Stimulated activated memory B cell treated with anti-CD40 and anti-IgM and Interleukin-4, amounts not matched to agents 10 μg/mL and 1 μg/mL and 100 μg/mL, for 72 hours (primary cell): ENCODE measurements at regions not wholly inside any gene's neighbourhood (a gene's known extent, or its start where the extent isn't known, plus 50 kb on each side); places are given as distances from the start of the nearest gene placed in this dataset.
A peak's percentile ranks its signal among the peaks of the same experiment; 100 is the strongest.

Source experiments
- ATAC-seq: fragments of 150-1000 bp; cut with Tn5 transposase; 2 replicates; pipeline ENCODE4 v1.10.0; 2021
- H3K27ac Mint-ChIP-seq: one replicate; pipeline ENCODE4 v1.8.0; 2022; ENCODE audit warnings: mild to moderate bottlenecking, mixed read lengths
- H3K27me3 Mint-ChIP-seq: one replicate; pipeline ENCODE4 v1.8.0; 2022; ENCODE audit warnings: mixed read lengths
- H3K36me3 Mint-ChIP-seq: one replicate; pipeline ENCODE4 v1.8.0; 2022; ENCODE audit warnings: mixed read lengths
- H3K4me1 Mint-ChIP-seq: one replicate; pipeline ENCODE4 v1.8.0; 2022; ENCODE audit warnings: mixed read lengths
- H3K4me3 Mint-ChIP-seq: one replicate; pipeline ENCODE4 v1.8.0; 2022; ENCODE audit warnings: mild to moderate bottlenecking, moderate library complexity, mixed read lengths
- H3K9me3 Mint-ChIP-seq: one replicate; pipeline ENCODE4 v1.8.0; 2022; ENCODE audit warnings: mixed read lengths

DNA sequence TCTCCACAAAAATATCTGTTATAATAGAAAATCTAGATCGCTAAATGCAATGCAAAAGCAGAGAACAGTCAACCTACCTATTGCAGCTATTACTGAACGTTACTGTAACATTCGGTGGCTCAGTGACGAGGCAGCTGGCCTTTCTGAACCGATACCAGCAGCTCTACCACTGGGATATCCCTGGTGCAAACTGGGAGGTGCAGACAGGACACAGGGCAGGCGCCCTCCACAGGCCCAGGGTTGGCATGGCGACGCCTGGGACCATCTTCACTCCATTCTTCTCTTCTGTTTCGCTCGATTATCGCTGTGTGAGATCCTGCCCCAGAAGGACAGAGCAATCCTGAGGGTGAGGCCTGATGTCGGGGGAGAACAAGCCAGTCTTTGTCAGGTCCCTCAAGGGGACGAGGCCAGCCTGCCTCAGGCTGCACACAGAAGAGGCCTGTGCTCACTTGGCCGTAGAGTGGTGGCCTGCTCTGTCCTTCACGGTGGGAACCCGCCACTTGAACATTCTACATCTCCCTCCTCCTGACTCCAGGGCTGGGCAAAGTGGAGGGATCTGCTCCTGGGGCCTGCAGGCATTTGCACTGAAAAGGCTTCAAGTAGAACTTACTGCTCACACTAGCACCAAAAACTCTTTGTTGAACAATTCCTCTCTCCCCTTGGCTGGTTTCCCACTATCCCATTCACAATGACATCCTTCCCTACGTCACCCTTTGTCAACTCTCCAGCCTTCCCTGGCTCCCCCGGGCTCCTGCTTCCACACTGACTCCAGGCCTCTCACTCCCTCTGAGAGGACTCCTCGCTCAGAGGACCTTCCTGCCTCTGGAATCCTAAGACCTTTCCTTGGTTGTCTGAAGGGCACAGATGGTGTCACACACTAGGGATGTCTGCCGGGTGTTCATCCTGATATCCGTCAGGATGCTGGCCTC, 49.7 kb downstream of the CYRIA start:
- Mint-ChIP-seq H3K9me3 (no peaks in the 10 kb centered on the region), H3K4me3 (no peak overlapping the region), H3K4me1 (peaks cover 60% of the 10 kb centered on the region), H3K27ac (peak overlapping the region; percentile 26), H3K36me3 (peaks cover 63% of the 10 kb centered on the region), H3K27me3 (no peaks in the 10 kb centered on the region)
- no peak for ATAC-seq

DNA sequence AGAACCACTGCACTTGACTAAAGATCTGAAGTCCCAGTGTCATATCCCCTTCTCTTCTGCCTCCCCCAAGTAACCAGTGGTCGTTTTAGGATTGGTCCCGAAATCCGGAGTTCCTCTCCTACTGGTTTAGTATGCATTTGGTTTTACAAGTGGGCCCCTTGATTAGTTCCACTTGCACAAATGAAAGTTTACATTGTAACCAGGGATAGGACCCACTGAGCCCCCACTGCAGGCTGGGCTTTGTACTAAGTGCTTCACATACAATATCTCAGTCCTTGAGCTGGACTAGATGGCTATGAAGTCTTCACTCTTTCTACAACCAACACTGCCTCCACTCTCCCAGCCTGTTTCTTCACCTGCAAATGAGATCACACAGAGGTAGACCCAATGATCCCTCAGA, 50.4 kb downstream of the CYRIA start:
- Mint-ChIP-seq H3K36me3 (peaks cover 57% of the 10 kb centered on the region), H3K4me1 (peaks cover 54% of the 10 kb centered on the region), H3K4me3 (no peak overlapping the region), H3K27me3 (no peaks in the 10 kb centered on the region), H3K27ac (peak overlapping the region; percentile 48), H3K9me3 (no peaks in the 10 kb centered on the region)
- no peak for ATAC-seq

DNA sequence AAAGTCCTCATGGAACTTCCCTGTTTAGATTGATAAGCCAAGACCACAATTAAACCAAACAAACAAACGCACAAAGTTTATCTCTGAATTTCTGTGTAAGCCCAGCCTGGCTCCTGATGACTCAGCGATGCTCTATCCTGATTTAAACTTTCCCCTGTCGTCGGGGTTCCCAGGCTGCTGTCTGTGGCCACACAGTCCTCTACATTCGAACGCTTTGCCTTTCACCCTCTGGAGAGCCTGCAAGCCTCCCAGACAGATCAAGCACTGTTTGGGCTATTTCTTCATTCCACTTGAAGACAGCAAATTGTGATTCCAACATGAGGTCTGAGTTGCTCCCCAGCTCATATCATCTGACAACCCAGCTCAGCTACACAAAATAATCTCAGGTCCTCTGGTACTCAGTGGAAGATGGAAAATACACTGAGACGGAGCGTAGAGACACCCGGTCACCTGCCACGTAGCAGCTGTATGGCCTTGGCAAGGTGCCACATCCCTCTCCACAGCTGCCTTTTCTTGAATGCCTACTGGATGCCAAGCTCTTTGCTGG, 51.2 kb downstream of the CYRIA start:
- H3K36me3 Mint-ChIP-seq, result peaks cover 49% of the 10 kb centered on the region
- no peak for ATAC-seq
- no peak overlapping the region for H3K4me3 Mint-ChIP-seq
- H3K4me1 Mint-ChIP-seq, result peaks cover 55% of the 10 kb centered on the region
- no peaks in the 10 kb centered on the region for H3K9me3 Mint-ChIP-seq
- H3K27ac Mint-ChIP-seq, result peak overlapping the region; percentile 48
- H3K27me3 Mint-ChIP-seq, result no peaks in the 10 kb centered on the region

DNA sequence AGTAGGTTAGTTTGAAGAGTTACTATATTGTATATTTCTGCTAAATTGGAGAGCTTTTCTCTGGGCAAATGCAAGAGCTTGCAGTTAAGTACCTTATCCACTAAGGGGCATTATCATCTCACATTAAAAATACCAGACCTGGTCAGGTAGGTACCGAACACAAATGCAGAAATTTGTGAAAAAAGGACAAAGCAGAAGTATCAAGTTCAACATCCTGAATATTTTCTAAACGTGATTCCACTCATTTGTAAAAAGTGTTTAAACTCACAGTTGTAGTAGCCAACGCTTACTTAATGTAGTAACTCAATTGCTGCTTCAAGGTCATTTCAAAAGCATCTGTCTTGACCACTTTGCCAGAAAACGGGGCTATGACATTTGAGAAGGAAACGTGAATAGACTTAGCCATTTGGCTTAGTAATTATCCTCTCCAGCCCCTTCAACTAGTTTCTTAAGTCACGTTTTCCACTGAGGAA, 52.1 kb downstream of the CYRIA start:
- Mint-ChIP-seq H3K4me3 (no peak overlapping the region), H3K36me3 (peaks cover 49% of the 10 kb centered on the region), H3K27me3 (no peaks in the 10 kb centered on the region), H3K9me3 (no peaks in the 10 kb centered on the region), H3K27ac (no peak overlapping the region), H3K4me1 (peaks cover 64% of the 10 kb centered on the region)
- ATAC-seq, result no peak

DNA sequence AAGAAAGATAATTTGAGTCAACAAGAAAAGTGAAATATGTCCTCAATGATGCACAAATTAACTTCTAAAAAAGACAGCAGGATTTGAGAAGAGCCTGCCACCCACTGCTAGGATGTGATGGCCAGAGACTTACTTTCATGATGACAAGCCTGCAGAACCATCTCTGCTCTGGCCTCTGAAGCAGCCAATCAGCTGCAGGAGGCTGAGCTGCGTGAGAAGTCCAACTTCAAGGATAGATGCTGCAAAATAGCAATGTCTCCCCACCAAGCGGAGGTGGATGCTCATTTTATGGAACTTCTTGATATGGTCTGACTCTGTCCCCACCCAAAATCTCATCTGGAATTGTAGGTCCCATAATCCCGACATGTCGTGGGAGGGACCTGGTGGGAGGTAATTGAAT, 53.1 kb downstream of the CYRIA start:
- Mint-ChIP-seq H3K4me3 (no peak overlapping the region), H3K9me3 (no peaks in the 10 kb centered on the region), H3K36me3 (peaks cover 47% of the 10 kb centered on the region), H3K27ac (peak overlapping the region; percentile 9), H3K4me1 (peaks cover 55% of the 10 kb centered on the region), H3K27me3 (no peaks in the 10 kb centered on the region)
- ATAC-seq, result no peak

DNA sequence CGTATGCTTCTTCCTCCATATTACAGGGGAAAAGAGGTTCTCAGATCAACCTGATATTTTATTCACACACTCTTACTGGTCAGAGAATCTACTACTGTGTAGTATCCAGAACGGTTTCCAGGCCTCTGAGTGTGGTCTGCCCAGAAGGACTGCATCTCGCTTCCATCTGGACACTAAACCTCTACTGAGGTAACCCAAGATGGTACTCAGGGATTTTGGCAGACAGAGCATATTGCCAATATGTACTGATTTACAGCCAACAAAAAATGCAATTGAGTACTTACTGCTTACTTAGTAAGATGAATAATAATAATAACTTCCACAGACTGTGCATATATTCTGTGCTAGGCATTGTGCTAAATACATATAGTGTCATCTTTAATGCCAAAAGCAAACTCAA, 55.8 kb downstream of the CYRIA start:
- peaks cover 31% of the 10 kb centered on the region for H3K36me3 Mint-ChIP-seq
- H3K27me3 Mint-ChIP-seq, result no peaks in the 10 kb centered on the region
- peaks cover 49% of the 10 kb centered on the region for H3K4me1 Mint-ChIP-seq
- no peak for ATAC-seq
- no peak overlapping the region for H3K27ac Mint-ChIP-seq
- no peak overlapping the region for H3K4me3 Mint-ChIP-seq
- H3K9me3 Mint-ChIP-seq, result no peaks in the 10 kb centered on the region

DNA sequence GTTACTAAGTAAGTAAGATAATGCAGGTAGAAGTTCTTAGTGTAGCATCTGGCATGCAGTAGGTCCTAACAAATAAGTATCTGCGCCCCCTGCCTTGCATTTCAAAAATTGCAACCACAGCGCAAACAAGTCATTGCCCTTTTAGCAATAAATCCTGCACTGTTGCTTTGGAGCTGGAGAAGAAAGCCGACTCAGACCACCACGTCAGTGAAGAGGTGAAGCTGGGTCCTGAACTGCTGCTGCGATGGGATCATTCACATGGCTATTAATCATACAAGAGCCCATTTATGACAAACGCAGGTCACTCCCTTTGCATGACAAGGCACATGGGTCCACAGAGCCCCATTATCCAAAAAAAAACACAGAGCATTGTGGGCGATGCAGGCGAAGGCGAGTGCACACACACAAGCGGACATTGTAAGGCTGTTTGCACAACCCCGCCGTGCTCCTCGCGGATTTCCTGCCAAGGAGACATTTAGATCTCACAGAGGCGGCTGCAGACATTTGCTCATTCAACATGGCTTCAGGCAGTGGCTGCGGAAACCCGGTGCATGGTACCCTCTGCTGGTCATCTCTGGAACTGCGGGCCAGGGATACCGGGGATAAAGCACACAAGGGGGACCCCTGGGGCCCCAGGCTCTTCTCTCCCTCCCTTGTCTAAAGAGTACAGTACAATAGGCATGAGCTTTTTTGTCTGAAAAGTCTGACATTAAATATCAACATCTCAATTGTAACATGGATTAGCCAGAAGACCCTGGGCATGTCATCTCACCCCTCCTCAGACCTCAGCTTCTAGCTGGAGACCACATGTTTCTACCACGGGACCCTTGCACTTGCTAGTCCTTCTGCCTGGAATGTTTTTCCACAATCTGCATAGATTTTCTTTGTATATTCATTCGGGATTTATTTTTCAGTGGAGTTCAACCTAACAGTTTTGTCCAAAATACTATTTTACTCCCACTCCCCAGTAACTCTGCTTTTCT, 56.7 kb downstream of the CYRIA start:
- Mint-ChIP-seq H3K9me3 (no peaks in the 10 kb centered on the region), H3K27ac (peak overlapping the region; percentile 46), H3K4me3 (peak overlapping the region; percentile 74), H3K4me1 (peaks cover 40% of the 10 kb centered on the region), H3K27me3 (no peaks in the 10 kb centered on the region), H3K36me3 (peaks cover 24% of the 10 kb centered on the region)
- ATAC-seq, result peak; percentile 90

DNA sequence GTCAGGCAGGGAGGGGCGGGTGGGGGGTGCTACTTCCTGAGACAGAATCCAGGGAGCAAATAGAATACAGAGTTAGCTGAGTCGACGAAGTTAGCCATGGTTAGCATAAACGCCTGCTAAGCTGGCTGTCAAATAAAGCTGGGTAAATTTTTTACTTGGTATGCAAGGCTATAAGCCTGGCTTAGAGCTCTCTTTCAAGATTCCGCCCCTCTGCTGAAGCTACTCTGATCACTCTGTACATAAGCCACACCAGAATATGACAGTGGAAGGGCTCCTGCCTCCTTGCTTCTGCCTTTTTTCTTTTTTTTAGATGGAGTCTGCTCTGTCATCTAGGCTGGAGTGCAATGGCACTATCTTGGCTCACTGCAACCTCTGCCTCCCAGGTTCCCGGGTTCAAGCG, 58.3 kb downstream of the CYRIA start:
- Mint-ChIP-seq H3K27ac (no peak overlapping the region), H3K9me3 (no peaks in the 10 kb centered on the region), H3K4me3 (no peak overlapping the region), H3K36me3 (peaks cover 27% of the 10 kb centered on the region), H3K27me3 (no peaks in the 10 kb centered on the region), H3K4me1 (peaks cover 37% of the 10 kb centered on the region)
- no peak for ATAC-seq

DNA sequence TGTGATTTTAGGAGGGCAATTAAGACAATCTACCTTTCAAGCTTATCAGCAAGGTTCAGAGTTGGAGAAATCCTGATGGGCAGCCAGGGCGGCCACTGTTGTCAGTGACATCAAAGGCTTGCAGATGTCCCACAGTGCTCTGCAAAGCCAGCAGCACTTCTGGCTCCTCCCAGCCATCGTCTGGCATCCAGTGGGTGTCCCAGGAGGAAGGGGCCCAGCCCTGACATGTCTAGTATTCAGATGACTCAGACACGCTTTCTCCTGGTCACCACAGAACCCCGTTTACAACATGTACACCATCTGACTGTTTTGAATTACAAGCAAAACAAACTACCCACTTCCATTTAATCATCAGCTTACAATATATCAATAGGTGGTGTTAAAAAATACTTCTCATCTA, 61.4 kb downstream of the CYRIA start:
- Mint-ChIP-seq H3K4me1 (peaks cover 24% of the 10 kb centered on the region), H3K4me3 (no peak overlapping the region), H3K9me3 (no peaks in the 10 kb centered on the region), H3K36me3 (peaks cover 35% of the 10 kb centered on the region), H3K27ac (no peak overlapping the region), H3K27me3 (no peaks in the 10 kb centered on the region)
- ATAC-seq, result no peak

DNA sequence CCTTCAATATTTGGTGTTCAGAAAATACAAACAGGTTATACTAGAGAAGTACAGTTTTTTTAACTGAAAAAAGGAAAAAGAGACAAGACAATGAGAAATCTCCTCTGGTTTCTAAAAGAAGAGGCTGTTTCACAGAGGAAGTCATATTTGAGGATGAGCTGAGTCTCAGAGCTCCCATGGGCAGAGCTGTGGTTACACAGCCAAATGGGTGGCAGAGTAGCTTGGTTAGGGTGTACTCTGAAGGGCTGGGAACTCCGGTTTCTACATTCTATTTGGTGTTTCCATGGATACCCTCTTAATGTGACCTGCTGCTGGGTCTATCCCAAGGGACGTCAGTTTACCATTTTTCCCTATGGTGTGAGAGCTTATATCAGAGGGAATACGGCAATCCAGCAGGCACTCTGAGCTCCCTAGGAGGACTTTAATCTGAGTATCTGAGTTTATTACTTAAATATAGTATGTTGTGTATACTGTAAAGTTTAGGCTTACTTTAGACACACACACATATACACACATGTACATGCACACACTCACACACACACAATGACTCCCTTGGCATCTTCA, 74.2 kb downstream of the CYRIA start:
- Mint-ChIP-seq H3K4me3 (no peak overlapping the region), H3K27me3 (no peaks in the 10 kb centered on the region), H3K4me1 (peaks cover 12% of the 10 kb centered on the region), H3K36me3 (peaks cover 31% of the 10 kb centered on the region), H3K27ac (peak overlapping the region; percentile 32), H3K9me3 (no peaks in the 10 kb centered on the region)
- ATAC-seq, result no peak

DNA sequence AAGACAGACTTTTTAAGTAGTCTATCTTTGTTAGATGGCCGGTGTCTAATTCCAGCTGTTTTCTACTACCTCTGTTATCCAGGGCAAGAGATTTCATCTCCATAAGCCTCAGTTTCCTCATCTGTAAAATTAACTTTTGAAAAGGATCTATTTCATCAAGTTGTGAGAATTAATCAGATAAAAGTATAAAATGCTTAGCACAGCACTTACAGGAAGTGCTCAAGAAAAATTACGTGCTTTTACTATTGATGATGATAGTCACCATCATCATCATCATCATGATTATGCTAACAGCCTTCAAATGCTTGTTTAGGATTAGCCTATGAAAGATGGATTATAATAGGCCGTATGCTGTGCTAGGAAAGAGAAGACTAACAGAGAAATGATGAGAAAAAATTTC, 76.2 kb downstream of the CYRIA start:
- H3K36me3 Mint-ChIP-seq, result peaks cover 42% of the 10 kb centered on the region
- no peak overlapping the region for H3K4me3 Mint-ChIP-seq
- H3K27me3 Mint-ChIP-seq, result no peaks in the 10 kb centered on the region
- no peaks in the 10 kb centered on the region for H3K9me3 Mint-ChIP-seq
- no peak overlapping the region for H3K27ac Mint-ChIP-seq
- H3K4me1 Mint-ChIP-seq, result peaks cover 32% of the 10 kb centered on the region
- ATAC-seq, result no peak

DNA sequence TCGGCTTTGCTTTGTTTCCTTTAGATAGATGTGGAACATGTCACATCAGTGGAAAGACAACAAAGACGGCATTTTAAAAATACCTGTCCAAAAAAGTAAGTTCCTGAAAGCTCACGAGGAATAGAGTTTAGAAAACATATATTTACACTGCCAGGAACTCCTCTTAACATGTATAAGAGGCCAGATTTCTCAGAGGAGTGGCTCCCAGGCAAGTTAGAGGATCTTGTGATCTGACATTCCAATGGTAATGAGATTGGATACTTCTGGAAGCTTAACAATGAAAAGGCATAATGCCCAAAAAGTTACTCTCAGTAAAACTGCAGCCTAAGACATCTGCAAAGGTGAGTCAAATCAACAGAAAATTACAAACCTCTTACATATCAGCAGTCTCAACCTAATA, 77.1 kb downstream of the CYRIA start:
- peaks cover 51% of the 10 kb centered on the region for H3K36me3 Mint-ChIP-seq

DNA sequence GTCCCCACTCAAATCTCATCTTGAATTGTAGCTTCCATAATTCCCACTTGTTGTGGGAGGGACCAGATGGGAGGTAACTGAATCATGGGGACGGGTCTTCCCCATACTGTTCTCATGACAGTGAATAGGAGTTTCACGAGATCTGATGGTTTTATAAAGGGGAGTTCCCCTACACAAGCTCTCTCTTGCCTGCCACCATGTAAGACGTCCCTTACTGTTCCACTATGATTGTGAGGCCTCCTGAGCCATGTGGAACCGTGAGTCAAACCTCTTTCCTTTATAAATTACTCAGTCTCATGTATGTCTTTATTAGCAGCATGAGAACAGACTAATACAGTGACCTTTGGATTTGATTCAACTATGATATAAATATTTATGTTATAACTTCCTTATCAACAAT, 78.0 kb downstream of the CYRIA start:
- H3K4me1 Mint-ChIP-seq, result peaks cover 40% of the 10 kb centered on the region

More for the DNA sequence above, 77.1 kb downstream of the CYRIA start:
- H3K4me1 Mint-ChIP-seq, result peaks cover 40% of the 10 kb centered on the region
- H3K27me3 Mint-ChIP-seq, result no peaks in the 10 kb centered on the region
- ATAC-seq, result no peak
- no peaks in the 10 kb centered on the region for H3K9me3 Mint-ChIP-seq
- H3K4me3 Mint-ChIP-seq, result no peak overlapping the region
- no peak overlapping the region for H3K27ac Mint-ChIP-seq

DNA sequence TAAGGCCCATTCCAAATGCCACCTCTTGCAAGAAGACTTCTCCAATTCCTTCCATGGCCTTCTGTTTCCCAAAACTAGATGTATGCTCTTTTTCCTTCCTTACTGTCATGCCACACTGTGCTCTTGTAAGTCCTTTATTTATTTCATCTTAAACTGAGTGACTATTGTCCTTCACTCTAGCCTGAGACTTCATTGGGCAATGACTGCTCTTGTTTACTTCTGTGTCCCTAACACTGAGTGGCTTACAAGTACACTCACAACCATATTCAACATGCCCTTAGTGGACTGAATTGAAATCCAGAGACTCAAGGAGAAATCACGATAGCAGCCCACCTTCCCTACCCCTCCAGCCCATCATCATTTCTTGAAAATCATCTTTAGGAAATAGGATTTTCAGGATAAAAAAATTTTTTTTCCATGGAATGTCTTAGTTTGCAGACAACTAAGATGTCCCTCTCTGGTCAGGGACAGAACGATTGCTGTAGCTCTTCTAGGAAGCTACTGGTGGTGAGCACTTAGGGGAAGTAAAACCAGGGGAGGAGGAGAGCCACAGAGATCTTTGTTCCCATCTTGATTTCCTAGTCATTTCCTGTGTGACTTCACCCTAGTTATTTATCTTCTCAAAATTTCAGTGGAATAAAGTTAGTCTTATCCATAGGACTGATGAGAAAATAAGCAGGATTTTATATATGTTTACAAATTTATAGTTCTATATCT, 80.7 kb downstream of the CYRIA start:
- no peaks in the 10 kb centered on the region for H3K27me3 Mint-ChIP-seq
- H3K4me3 Mint-ChIP-seq, result no peak overlapping the region
- H3K36me3 Mint-ChIP-seq, result peaks cover 82% of the 10 kb centered on the region
- peak overlapping the region; percentile 5 for H3K27ac Mint-ChIP-seq
- no peaks in the 10 kb centered on the region for H3K9me3 Mint-ChIP-seq
- peaks cover 34% of the 10 kb centered on the region for H3K4me1 Mint-ChIP-seq
- no peak for ATAC-seq

More for the DNA sequence above, 78.0 kb downstream of the CYRIA start:
- ATAC-seq, result no peak
- H3K27me3 Mint-ChIP-seq, result no peaks in the 10 kb centered on the region
- H3K36me3 Mint-ChIP-seq, result peaks cover 61% of the 10 kb centered on the region
- no peak overlapping the region for H3K27ac Mint-ChIP-seq
- H3K9me3 Mint-ChIP-seq, result no peaks in the 10 kb centered on the region
- H3K4me3 Mint-ChIP-seq, result no peak overlapping the region
